Large intestine (tissue), 3 donors: ENCODE measurements at regions not wholly inside any gene's neighbourhood (a gene's known extent, or its start where the extent isn't known, plus 50 kb on each side); places are given as distances from the start of the nearest gene placed in this dataset.

Experiments
- DNase-seq, 2 donors: peaks; one replicate each; pipeline versions ENCODE4 v3.0.0 to v3.0.0-alpha.2; 2013
- H3K27ac ChIP-seq: one replicate; pipeline ENCODE4 v1.5.1; 2013; ENCODE audit warnings: low read length
- H3K27me3 ChIP-seq: 2 replicates; pipeline ENCODE4 v1.6.1; 2013; ENCODE audit warnings: low read length; ENCODE audit not compliant: control insufficient read depth, insufficient read depth
- H3K36me3 ChIP-seq: 2 replicates; pipeline ENCODE4 v1.6.1; 2013; ENCODE audit warnings: low read length; ENCODE audit not compliant: control insufficient read depth, insufficient read depth
- H3K4me1 ChIP-seq: one replicate; pipeline ENCODE4 v1.6.1; 2013; ENCODE audit warnings: low read length; ENCODE audit not compliant: control insufficient read depth, insufficient read depth
- H3K4me3 ChIP-seq: one replicate; pipeline ENCODE4 v1.5.1; 2013; ENCODE audit warnings: low read length
- H3K9me3 ChIP-seq: one replicate; pipeline ENCODE4 v1.6.1; 2013; ENCODE audit warnings: mild to moderate bottlenecking, low read depth, low read length, moderate library complexity; ENCODE audit not compliant: control insufficient read depth
- WGBS: methylation state at CpG from one replicate; pipeline ENCODE4 v1.1.5; 2013; ENCODE audit warnings: low lambda C conversion rate; ENCODE audit not compliant: insufficient coverage; 5-methylcytosine and 5-hydroxymethylcytosine counted together

- Histone ChIP-seq H3K27me3 (no peaks in the 10 kb centered on the region), H3K4me3 (no peak overlapping the region), H3K27ac (no peak overlapping the region), H3K36me3 (no peaks in the 10 kb centered on the region), H3K4me1 (no peaks in the 10 kb centered on the region), H3K9me3 (no peaks in the 10 kb centered on the region)
- WGBS: 95% methylated on average over 2 of the region's 2 CpGs
- DNase-seq: no peak
Measured at GRCh38 chr2:201532686-201533304, 81.3 kb downstream of the STRADB start.
